ENCODE measurements at regions not wholly inside any gene's neighbourhood (a gene's known extent, or its start where the extent isn't known, plus 50 kb on each side); places are given as distances from the start of the nearest gene placed in this dataset.

DNA sequence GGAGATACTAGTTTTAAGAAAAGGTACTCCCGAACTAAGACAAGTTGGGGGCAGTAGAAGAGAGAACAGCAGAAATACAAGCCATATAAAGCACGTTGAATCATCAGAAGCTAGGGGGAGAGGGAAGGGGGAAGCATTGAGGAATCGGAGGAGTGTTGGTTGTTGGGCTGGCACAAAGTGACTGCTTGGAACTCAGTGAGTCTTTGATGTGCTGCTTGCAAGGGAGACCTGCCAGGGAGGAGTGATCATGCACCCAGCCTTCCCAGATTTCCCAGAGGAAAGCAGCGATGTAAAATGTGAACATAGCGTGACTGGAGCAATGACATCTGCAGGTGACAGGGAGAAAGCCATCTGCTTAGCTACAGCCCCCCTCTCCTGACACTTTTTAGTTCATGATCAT lies 192.4 kb upstream of the IL12A start:
- Histone ChIP-seq H3K27me3 (replicated peaks; ENCODE audit: insufficient read depth, low read length) (no peaks in the 10 kb centered on the region), H3K9me3 (replicated peaks; ENCODE audit: insufficient read depth, low read length) (no peaks in the 10 kb centered on the region), H3K4me3 (ENCODE audit: low read length) (no peak overlapping the region), H3K27ac (ENCODE audit: low read length) (no peak overlapping the region), H3K4me1 (ENCODE audit: low read length) (no peaks in the 10 kb centered on the region), H3K79me2 (ENCODE audit: low read length) (no peaks in the 10 kb centered on the region), H3F3A (ENCODE audit: insufficient read depth, low read length) (no peaks in the 10 kb centered on the region), H4K20me1 (ENCODE audit: insufficient read depth, low read length) (no peaks in the 10 kb centered on the region), H3K9ac (ENCODE audit: low read length) (no peak overlapping the region), H3K4me2 (ENCODE audit: low read depth, low read length) (no peak overlapping the region), H2AFZ (ENCODE audit: low read length) (no peak overlapping the region), H3K36me3 (replicated peaks; ENCODE audit: insufficient read depth, low read length) (no peaks in the 10 kb centered on the region), H3K9me2 (replicated peaks; ENCODE audit: insufficient read depth, low read length) (no peaks in the 10 kb centered on the region)
- TF ChIP-seq, protein P1, sequence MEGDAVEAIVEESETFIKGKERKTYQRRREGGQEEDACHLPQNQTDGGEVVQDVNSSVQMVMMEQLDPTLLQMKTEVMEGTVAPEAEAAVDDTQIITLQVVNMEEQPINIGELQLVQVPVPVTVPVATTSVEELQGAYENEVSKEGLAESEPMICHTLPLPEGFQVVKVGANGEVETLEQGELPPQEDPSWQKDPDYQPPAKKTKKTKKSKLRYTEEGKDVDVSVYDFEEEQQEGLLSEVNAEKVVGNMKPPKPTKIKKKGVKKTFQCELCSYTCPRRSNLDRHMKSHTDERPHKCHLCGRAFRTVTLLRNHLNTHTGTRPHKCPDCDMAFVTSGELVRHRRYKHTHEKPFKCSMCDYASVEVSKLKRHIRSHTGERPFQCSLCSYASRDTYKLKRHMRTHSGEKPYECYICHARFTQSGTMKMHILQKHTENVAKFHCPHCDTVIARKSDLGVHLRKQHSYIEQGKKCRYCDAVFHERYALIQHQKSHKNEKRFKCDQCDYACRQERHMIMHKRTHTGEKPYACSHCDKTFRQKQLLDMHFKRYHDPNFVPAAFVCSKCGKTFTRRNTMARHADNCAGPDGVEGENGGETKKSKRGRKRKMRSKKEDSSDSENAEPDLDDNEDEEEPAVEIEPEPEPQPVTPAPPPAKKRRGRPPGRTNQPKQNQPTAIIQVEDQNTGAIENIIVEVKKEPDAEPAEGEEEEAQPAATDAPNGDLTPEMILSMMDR (IDR thresholded peaks at IDR 0.05; ENCODE audit: low read length): no peak
- TF ChIP-seq EZH2 (optimal IDR thresholded peaks at IDR 0.05; ENCODE audit: low read depth, low read length) (no peak), EZH2phosphoT487 (IDR thresholded peaks at IDR 0.05; ENCODE audit: low read length) (no peak)
- DNase-seq: no peak

DNA sequence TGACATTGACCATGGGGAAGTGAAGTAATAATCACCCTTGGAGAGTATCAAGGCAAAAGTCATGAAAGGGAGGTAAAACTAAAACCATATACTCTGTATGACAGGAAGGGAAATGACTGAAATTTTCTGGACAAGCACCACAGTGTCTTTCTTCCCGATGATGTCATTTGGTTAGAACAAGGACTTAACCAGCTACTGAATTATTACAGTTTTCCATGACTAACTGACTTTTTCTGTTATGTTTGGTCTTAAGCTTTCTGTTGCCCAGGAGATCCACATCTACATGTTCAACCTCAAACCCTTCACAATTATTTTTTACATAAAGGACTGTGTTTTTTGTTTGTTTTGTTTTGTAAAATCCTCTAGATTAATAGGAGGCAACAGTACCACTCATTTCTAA lies 191.9 kb upstream of the IL12A start:
- no peak overlapping the region for H3K4me3 ChIP-seq (ENCODE audit: low read length)
- H3K79me2 ChIP-seq (ENCODE audit: low read length): no peaks in the 10 kb centered on the region
- DNase-seq: no peak
- H3K27me3 ChIP-seq (replicated peaks; ENCODE audit: insufficient read depth, low read length): no peaks in the 10 kb centered on the region
- no peaks in the 10 kb centered on the region for H3K9me3 ChIP-seq (replicated peaks; ENCODE audit: insufficient read depth, low read length)
- H3K4me2 ChIP-seq (ENCODE audit: low read depth, low read length): no peak overlapping the region
- H3K9me2 ChIP-seq (replicated peaks; ENCODE audit: insufficient read depth, low read length): no peaks in the 10 kb centered on the region
- no peaks in the 10 kb centered on the region for H4K20me1 ChIP-seq (ENCODE audit: insufficient read depth, low read length)
- no peaks in the 10 kb centered on the region for H3F3A ChIP-seq (ENCODE audit: insufficient read depth, low read length)
- H3K4me1 ChIP-seq (ENCODE audit: low read length): no peaks in the 10 kb centered on the region
- H3K9ac ChIP-seq (ENCODE audit: low read length): no peak overlapping the region
- TF ChIP-seq EZH2 (optimal IDR thresholded peaks at IDR 0.05; ENCODE audit: low read depth, low read length) (no peak), EZH2phosphoT487 (IDR thresholded peaks at IDR 0.05; ENCODE audit: low read length) (no peak)
- TF ChIP-seq, protein P1 (IDR thresholded peaks at IDR 0.05; ENCODE audit: low read length): no peak
- H2AFZ ChIP-seq (ENCODE audit: low read length): no peak overlapping the region
- no peaks in the 10 kb centered on the region for H3K36me3 ChIP-seq (replicated peaks; ENCODE audit: insufficient read depth, low read length)
- no peak overlapping the region for H3K27ac ChIP-seq (ENCODE audit: low read length)

DNA sequence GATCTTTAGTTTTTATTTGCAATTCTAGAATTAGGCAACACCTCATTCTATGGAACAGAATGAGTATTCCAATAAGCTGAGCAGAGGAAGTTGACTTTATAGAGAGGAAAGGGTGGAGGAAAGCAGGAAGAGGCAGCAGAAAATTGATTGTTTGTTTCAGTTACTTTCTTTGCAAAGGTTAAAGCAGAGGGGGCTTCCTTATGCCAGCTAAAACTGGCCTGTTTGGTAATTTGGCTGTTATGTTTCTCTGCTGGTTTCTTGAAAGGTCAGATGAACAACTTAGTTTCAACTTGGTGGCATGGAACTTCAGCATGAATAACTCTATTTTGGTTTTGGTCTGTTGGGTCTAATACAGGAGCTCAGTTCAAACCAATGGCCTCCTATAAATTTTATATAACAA lies 190.9 kb upstream of the IL12A start:
- no peaks in the 10 kb centered on the region for H3K9me3 ChIP-seq (replicated peaks; ENCODE audit: insufficient read depth, low read length)
- H3K4me3 ChIP-seq (ENCODE audit: low read length): no peak overlapping the region
- no peaks in the 10 kb centered on the region for H4K20me1 ChIP-seq (ENCODE audit: insufficient read depth, low read length)
- no peak for TF ChIP-seq EZH2phosphoT487 (IDR thresholded peaks at IDR 0.05; ENCODE audit: low read length)
- H2AFZ ChIP-seq (ENCODE audit: low read length): no peak overlapping the region
- DNase-seq: no peak
- no peaks in the 10 kb centered on the region for H3F3A ChIP-seq (ENCODE audit: insufficient read depth, low read length)
- no peaks in the 10 kb centered on the region for H3K27me3 ChIP-seq (replicated peaks; ENCODE audit: insufficient read depth, low read length)
- no peaks in the 10 kb centered on the region for H3K9me2 ChIP-seq (replicated peaks; ENCODE audit: insufficient read depth, low read length)
- H3K27ac ChIP-seq (ENCODE audit: low read length): no peak overlapping the region
- H3K36me3 ChIP-seq (replicated peaks; ENCODE audit: insufficient read depth, low read length): no peaks in the 10 kb centered on the region
- no peaks in the 10 kb centered on the region for H3K79me2 ChIP-seq (ENCODE audit: low read length)
- no peak overlapping the region for H3K4me2 ChIP-seq (ENCODE audit: low read depth, low read length)
- H3K4me1 ChIP-seq (ENCODE audit: low read length): no peaks in the 10 kb centered on the region
- no peak overlapping the region for H3K9ac ChIP-seq (ENCODE audit: low read length)

GRCh38 chr3:159798951-159799350 lies 189.7 kb upstream of the IL12A start:
- H3K4me1 ChIP-seq (ENCODE audit: low read length): no peaks in the 10 kb centered on the region
- no peak overlapping the region for H3K27ac ChIP-seq (ENCODE audit: low read length)

More at GRCh38 chr3:159798951-159799350, 189.7 kb upstream of the IL12A start:
- Histone ChIP-seq H3K79me2 (ENCODE audit: low read length) (no peaks in the 10 kb centered on the region), H3K4me2 (ENCODE audit: low read depth, low read length) (no peak overlapping the region), H3K36me3 (replicated peaks; ENCODE audit: insufficient read depth, low read length) (no peaks in the 10 kb centered on the region), H3K4me3 (ENCODE audit: low read length) (no peak overlapping the region), H3K27me3 (replicated peaks; ENCODE audit: insufficient read depth, low read length) (no peaks in the 10 kb centered on the region), H3K9me2 (replicated peaks; ENCODE audit: insufficient read depth, low read length) (no peaks in the 10 kb centered on the region), H3F3A (ENCODE audit: insufficient read depth, low read length) (no peaks in the 10 kb centered on the region), H3K9me3 (replicated peaks; ENCODE audit: insufficient read depth, low read length) (no peaks in the 10 kb centered on the region), H2AFZ (ENCODE audit: low read length) (no peak overlapping the region), H3K9ac (ENCODE audit: low read length) (no peak overlapping the region), H4K20me1 (ENCODE audit: insufficient read depth, low read length) (no peaks in the 10 kb centered on the region)
- DNase-seq: no peak
- no peak for TF ChIP-seq EZH2 (optimal IDR thresholded peaks at IDR 0.05; ENCODE audit: low read depth, low read length)
- TF ChIP-seq, protein P1 (IDR thresholded peaks at IDR 0.05; ENCODE audit: low read length): no peak
- TF ChIP-seq EZH2phosphoT487 (IDR thresholded peaks at IDR 0.05; ENCODE audit: low read length): no peak

Data from MM.1S (cell line).